GM10266 (cell line): ENCODE measurements at regions not wholly inside any gene's neighbourhood (a gene's known extent, or its start where the extent isn't known, plus 50 kb on each side); places are given as distances from the start of the nearest gene placed in this dataset.

Source experiments
- DNase-seq: peaks from one replicate; pipeline ENCODE4 v3.0.0; 2012; ENCODE audit errors: extremely low spot score
- TF ChIP-seq, protein P1 (sequence below): IDR thresholded peaks from 2 replicates; pipeline ENCODE4 v1.5.1; 2012; ENCODE audit warnings: mild to moderate bottlenecking, low read depth; ENCODE audit not compliant: control insufficient read depth, insufficient read depth; ENCODE audit errors: missing control alignments

DNA sequence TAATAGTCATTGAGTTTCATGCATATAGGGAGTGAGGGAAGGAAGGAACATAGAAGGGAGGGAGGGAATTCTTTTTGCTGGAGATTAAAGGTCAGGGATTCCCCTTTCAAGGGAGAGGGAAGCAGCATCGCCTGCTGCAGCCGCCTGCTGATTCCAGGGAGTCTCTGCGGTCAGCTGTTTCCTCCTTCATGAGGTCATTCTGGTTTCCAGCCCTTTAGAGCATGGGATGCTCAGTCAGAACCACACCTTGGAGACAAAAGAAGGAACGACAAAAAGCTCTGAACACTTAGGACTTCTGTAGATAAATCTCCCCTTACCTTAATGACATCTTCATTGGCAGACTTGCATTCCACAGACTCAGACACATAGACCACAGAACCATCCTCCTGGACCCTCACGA is 923.0 kb upstream of the TMEM132C start:
- no peak for DNase-seq
- TF ChIP-seq, protein P1, sequence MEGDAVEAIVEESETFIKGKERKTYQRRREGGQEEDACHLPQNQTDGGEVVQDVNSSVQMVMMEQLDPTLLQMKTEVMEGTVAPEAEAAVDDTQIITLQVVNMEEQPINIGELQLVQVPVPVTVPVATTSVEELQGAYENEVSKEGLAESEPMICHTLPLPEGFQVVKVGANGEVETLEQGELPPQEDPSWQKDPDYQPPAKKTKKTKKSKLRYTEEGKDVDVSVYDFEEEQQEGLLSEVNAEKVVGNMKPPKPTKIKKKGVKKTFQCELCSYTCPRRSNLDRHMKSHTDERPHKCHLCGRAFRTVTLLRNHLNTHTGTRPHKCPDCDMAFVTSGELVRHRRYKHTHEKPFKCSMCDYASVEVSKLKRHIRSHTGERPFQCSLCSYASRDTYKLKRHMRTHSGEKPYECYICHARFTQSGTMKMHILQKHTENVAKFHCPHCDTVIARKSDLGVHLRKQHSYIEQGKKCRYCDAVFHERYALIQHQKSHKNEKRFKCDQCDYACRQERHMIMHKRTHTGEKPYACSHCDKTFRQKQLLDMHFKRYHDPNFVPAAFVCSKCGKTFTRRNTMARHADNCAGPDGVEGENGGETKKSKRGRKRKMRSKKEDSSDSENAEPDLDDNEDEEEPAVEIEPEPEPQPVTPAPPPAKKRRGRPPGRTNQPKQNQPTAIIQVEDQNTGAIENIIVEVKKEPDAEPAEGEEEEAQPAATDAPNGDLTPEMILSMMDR = no peak

DNA sequence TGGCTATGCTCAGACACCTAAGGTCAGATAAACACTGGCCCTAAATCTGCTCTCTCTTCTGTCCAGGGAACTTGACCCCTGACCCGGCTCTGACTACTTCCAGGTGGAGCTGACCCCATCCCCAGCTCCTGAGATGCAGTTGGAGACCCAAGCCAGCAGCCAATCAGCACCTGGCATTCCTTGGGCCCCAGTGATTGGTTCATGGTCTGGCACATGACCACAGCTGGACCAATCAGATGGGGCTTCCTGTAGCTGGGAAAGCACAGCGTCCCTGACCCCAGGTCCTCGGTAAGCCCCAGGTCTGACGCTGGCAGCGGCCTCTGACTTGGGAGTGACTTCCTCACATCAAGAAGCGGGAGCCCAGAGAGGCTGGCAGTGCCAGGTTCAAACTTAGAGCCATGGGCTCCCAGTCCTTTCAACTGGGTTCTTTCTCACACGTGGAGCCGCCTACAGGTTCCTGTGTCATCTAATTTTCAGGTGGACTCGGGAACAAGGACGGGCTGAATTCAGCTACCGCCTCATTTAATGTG is 915.4 kb upstream of the TMEM132C start:
- DNase-seq = no peak
- TF ChIP-seq, protein P1 = no peak

DNA sequence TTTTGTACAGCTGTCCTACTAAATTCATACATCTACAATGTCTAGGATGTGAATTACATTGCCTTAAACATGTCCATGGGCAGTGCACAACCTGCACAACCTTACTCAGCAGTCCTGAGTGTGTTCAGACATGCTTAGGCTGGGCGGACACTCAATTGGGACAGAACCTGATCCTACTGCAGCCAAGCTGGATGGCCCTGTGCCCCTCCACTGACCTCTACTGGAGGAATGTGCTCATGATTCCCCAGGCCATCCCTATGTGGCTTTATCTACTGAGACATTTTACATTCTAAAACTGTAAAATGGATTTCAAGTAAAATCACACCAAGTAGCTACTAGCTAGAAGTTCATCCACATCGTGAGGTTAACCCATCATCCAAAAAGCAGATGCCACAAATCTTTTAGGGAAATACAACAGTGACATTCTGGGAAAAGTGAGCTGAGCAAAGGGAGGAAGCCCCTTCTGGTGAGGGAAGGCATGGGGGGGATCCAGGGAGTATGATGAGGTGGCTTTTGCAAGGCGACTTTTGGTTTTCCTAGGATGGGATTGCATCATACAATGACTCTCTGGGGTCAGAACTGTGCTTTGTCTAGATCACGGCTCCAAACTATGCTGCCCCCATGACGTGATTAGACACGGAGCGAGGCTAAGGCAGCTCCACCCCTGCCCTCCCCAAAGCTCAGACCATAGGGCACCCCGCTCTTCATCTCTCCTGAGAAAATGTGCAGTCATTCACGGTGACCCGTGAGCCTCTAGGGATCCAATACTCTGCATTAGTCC is 911.7 kb upstream of the TMEM132C start:
- TF ChIP-seq, protein P1 = no peak
- no peak for DNase-seq

DNA sequence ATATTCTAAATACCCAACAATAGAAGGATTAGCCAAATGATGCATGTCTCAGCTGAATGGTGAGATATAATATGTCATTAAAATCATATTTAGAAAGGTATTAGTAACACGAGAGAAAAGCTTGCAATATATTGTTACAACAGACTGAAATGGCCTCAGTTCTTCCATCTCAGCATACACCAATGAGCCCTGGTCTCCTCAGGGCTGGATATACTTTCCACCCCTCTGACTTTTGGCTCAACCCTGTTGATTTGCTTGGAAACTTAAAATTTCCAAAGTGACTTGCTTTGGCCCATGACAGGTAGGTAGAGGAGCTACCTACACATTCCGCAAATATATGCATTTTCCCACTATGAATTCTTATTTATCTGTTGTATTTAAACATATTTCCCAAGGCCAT is 908.1 kb upstream of the TMEM132C start:
- DNase-seq = no peak
- TF ChIP-seq, protein P1 = no peak

DNA sequence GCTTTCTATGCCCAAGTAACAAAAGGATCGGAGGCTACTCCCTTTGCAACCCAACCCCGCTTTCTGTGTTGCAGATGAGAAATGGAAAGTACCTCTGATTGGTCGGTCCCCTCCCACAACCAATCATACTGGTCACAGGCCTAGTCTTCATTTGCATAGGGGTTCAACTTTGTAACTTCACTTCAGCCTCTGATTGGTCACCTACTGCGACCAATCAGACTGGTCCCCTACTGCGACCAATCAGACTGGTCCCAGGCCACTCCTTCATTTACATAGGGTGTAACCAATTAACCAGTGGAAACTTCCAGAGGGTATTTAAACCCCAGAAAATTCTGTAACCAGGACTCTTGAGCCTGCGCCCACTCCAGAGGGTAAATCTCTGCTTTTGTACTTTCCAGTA is 906.4 kb upstream of the TMEM132C start:
- no peak for DNase-seq
- TF ChIP-seq, protein P1 = no peak

DNA sequence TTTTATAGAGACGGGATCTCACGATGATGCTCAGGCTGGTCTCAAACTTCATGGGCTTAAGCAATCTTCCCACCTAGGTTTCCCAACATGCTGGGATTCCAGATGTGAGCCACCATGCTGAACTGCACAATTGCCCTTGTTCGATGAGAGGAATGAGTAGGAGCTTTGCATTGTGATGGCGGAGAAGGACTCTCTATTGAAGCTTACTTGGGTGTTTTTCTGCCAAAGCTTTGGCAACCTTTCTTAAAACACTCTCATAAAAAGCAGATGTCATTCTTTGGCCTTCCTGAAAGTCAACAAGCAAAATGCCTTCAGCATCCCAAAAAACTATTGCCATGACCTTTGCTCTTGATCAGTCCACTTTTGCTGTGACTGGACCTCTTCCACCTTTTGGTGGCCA is 904.8 kb upstream of the TMEM132C start:
- DNase-seq = no peak
- TF ChIP-seq, protein P1 = no peak

DNA sequence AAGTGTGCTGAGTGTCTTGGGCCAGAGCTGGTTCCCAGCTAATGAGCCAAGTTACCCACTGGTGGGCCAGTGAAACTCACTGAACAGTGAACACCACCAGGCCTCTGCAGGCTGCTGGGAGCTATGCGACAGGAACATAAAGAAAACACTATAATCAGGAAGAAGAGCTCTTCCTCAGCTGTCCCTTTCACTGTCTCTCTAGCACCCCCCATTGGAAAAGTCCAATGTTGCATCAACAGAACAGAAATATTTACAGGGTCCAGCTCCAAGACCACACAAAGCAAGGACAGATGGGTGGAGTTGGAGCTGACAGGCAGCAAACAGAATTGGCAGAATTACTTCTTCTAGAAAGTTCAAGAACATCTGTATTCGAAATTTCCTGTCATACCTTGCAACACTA is 903.6 kb upstream of the TMEM132C start:
- no peak for DNase-seq
- TF ChIP-seq, protein P1 = no peak
